ENCODE measurements at regions not wholly inside any gene's neighbourhood (a gene's known extent, or its start where the extent isn't known, plus 50 kb on each side); places are given as distances from the start of the nearest gene placed in this dataset.

- ChIA-PET POLR2A (no interaction called here), CTCF (no interaction called here), RAD21 (ENCODE audit: low non-redundant PET in 1 of 2, low total read pairs in 2 of 2, uncharacterized antibody in 2 of 2, unreplicated experiment in 2 of 2) (no interaction called here)
- Histone ChIP-seq H2AFZ (ENCODE audit: low read depth, low read length, poor library complexity, severe bottlenecking) (no peak overlapping the region), H3K9me2 (ENCODE audit: insufficient read depth) (no peaks in the 10 kb centered on the region), H3K4me1 (ENCODE audit: control insufficient read depth in 1 of 2, insufficient read depth in 2 of 2, low read length in 2 of 2) (no peaks in the 10 kb centered on the region), H3K4me2 (ENCODE audit: low read length) (no peak overlapping the region), H3K9me3 (ENCODE audit: control insufficient read depth in 1 of 2, insufficient read depth in 1 of 2, low read depth in 1 of 2, low read length in 2 of 2) (no peaks in the 10 kb centered on the region), H4K20me1 (ENCODE audit: insufficient read depth) (no peaks in the 10 kb centered on the region), H3K4me3 (replicated peaks in 1 of 2; ENCODE audit: low read depth in 1 of 2, low read length in 2 of 2) (no peak overlapping the region), H3K27me3 (ENCODE audit: insufficient read depth, low read length) (peaks cover 6% of the 10 kb centered on the region; the same call in 1 of the 2 replicates), H3K9ac (ENCODE audit: low read length) (no peak overlapping the region), H3K79me2 (ENCODE audit: insufficient read depth, low read length) (no peaks in the 10 kb centered on the region), H3K27ac (ENCODE audit: low read depth, low read length) (no peak overlapping the region), H3K36me3 (ENCODE audit: control insufficient read depth in 1 of 2, insufficient read depth in 2 of 2, low read length in 2 of 2) (no peaks in the 10 kb centered on the region)
- no peak for DNase-seq (ENCODE audit: low read depth, low spot score)
- intact Hi-C loops (cut with micrococcal nuclease) = no loop called here
- no TSS peak for BruUV-seq (replicated peaks)
- ATAC-seq = no peak
- TF ChIP-seq CEBPB (IDR thresholded peaks at IDR 0.05; ENCODE audit: low read depth) (no peak), FOSL1 (IDR thresholded peaks at IDR 0.05; ENCODE audit: low read depth) (no peak), ZFX (IDR thresholded peaks at IDR 0.05) (no peak), ZBTB33 (IDR thresholded peaks at IDR 0.05; ENCODE audit: extremely low read depth, insufficient replicate concordance, low read length) (no peak), SIN3A (IDR thresholded peaks at IDR 0.05; ENCODE audit: low read depth) (no peak), EGR1 (IDR thresholded peaks at IDR 0.05; ENCODE audit: low read depth) (no peak), EZH2 (IDR thresholded peaks at IDR 0.05) (no peak), EZH2phosphoT487 (IDR thresholded peaks at IDR 0.05; ENCODE audit: borderline replicate concordance) (no peak), MAX (IDR thresholded peaks at IDR 0.05) (no peak), SP1 (IDR thresholded peaks at IDR 0.05; ENCODE audit: low read depth) (no peak), POLR2AphosphoS5 (IDR thresholded peaks at IDR 0.05; ENCODE audit: low read depth, low read length) (no peak), ELF1 (IDR thresholded peaks at IDR 0.05; ENCODE audit: borderline replicate concordance, low read depth) (no peak), ATF3 (IDR thresholded peaks at IDR 0.05) (no peak), ZNF274 (IDR thresholded peaks at IDR 0.05; ENCODE audit: low read depth, low read length) (no peak), TCF7L2 (IDR thresholded peaks at IDR 0.05; ENCODE audit: borderline replicate concordance, extremely low read depth, insufficient read depth, insufficient read length) (no peak), SRF (IDR thresholded peaks at IDR 0.05; ENCODE audit: low read depth) (no peak)
- TF ChIP-seq, protein P1, sequence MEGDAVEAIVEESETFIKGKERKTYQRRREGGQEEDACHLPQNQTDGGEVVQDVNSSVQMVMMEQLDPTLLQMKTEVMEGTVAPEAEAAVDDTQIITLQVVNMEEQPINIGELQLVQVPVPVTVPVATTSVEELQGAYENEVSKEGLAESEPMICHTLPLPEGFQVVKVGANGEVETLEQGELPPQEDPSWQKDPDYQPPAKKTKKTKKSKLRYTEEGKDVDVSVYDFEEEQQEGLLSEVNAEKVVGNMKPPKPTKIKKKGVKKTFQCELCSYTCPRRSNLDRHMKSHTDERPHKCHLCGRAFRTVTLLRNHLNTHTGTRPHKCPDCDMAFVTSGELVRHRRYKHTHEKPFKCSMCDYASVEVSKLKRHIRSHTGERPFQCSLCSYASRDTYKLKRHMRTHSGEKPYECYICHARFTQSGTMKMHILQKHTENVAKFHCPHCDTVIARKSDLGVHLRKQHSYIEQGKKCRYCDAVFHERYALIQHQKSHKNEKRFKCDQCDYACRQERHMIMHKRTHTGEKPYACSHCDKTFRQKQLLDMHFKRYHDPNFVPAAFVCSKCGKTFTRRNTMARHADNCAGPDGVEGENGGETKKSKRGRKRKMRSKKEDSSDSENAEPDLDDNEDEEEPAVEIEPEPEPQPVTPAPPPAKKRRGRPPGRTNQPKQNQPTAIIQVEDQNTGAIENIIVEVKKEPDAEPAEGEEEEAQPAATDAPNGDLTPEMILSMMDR (IDR thresholded peaks at IDR 0.05 in 2 of 3, conservative IDR thresholded peaks at IDR 0.05 in 1 of 3; ENCODE audit: borderline replicate concordance in 1 of 3, insufficient read depth in 1 of 3, low read depth in 2 of 3, low read length in 2 of 3) = no peak
Measured at GRCh38 chr3:64995857-64996551, 308.2 kb upstream of the ADAMTS9 start.
